ENCODE measurements at regions not wholly inside any gene's neighbourhood (a gene's known extent, or its start where the extent isn't known, plus 50 kb on each side); places are given as distances from the start of the nearest gene placed in this dataset.

DNA sequence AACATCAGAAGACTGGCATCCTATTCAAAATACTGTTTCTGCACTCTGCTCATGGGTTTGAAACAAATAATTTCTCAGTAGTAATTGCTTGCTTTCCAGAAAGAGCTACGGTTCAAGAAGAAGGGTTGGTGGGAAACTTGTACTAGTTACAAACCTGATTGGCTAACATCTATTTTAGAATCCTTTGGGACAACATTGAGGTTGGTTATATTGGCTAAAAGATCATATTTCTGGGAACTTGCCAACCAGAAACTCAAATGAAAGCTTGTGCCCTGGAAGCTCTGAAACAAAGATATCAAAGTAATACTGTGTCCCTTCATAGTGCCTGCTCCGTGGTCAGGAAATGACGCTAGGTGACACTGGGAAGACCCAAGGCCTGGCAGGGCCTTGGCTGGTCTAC, 141.7 kb downstream of the LACC1 start:
- TF ChIP-seq, protein P1, sequence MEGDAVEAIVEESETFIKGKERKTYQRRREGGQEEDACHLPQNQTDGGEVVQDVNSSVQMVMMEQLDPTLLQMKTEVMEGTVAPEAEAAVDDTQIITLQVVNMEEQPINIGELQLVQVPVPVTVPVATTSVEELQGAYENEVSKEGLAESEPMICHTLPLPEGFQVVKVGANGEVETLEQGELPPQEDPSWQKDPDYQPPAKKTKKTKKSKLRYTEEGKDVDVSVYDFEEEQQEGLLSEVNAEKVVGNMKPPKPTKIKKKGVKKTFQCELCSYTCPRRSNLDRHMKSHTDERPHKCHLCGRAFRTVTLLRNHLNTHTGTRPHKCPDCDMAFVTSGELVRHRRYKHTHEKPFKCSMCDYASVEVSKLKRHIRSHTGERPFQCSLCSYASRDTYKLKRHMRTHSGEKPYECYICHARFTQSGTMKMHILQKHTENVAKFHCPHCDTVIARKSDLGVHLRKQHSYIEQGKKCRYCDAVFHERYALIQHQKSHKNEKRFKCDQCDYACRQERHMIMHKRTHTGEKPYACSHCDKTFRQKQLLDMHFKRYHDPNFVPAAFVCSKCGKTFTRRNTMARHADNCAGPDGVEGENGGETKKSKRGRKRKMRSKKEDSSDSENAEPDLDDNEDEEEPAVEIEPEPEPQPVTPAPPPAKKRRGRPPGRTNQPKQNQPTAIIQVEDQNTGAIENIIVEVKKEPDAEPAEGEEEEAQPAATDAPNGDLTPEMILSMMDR (IDR thresholded peaks at IDR 0.05) = no peak
- no peak for TF ChIP-seq ZFX (IDR thresholded peaks at IDR 0.05; ENCODE audit: borderline replicate concordance)

Data from 22Rv1 (cell line).